AG04449 (cell line): ENCODE measurements at regions not wholly inside any gene's neighbourhood (a gene's known extent, or its start where the extent isn't known, plus 50 kb on each side); places are given as distances from the start of the nearest gene placed in this dataset.

Experiments used
- CTCF ChIA-PET: fragments of 350-600 bp; formaldehyde crosslinking; extraction: SDS; loops from one replicate; lab custom pipeline; 2021; ENCODE audit warnings: antibody characterized with exemption; lab: Yijun Ruan, JAX
- POLR2A ChIA-PET: fragments of 400-600, 350-600 bp; formaldehyde crosslinking; extraction: SDS; loops from one replicate; lab custom pipeline; 2020; ENCODE audit warnings: antibody characterized with exemption, inconsistent platforms; lab: Yijun Ruan, JAX
- DNase-seq: peaks from one replicate; pipeline ENCODE4 v3.0.0-alpha.2; 2010; ENCODE audit warnings: low read depth, low spot score
- H3K4me3 ChIP-seq: 2 replicates; pipeline ENCODE4 v1.5.1; 2011; ENCODE audit warnings: low read depth, mild to moderate bottlenecking, control low read depth, low read length
- TF ChIP-seq, protein P1 (sequence below): IDR thresholded peaks from one replicate; pipeline ENCODE4 v1.5.1; 2011; ENCODE audit warnings: mild to moderate bottlenecking, moderate library complexity, low read length, control low read depth, inconsistent platforms; ENCODE audit not compliant: insufficient read depth; ENCODE audit errors: missing control alignments

DNA sequence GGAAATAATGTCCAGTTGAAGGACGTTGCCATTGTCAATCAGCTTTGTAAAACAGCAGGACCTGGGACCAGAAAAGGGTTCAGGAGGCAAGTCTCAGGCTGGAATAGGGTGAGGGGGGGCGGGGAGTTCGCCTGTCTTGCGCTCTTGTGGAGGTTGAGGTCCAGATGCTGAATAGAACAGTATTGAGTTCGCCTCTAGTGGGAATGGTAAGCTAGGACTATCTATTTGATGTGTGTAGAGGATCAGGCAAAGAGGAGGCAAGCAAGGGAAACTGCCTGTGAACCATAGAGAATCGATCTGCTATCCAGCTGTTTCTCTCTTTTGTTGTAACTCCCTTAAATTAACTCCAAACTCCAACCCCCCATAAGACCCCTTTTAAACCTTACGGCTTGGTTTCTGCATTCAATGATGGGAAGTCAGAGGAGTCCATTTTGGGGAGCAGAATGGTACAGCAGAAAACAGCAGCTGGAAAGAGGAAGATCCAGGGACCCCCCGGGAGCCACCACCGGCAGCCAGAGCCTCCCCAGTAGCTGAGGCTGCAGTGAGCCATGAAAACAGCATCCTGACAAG is 133.7 kb downstream of the SLC28A3 start:
- H3K4me3 ChIP-seq = no peak overlapping the region
- TF ChIP-seq, protein P1, sequence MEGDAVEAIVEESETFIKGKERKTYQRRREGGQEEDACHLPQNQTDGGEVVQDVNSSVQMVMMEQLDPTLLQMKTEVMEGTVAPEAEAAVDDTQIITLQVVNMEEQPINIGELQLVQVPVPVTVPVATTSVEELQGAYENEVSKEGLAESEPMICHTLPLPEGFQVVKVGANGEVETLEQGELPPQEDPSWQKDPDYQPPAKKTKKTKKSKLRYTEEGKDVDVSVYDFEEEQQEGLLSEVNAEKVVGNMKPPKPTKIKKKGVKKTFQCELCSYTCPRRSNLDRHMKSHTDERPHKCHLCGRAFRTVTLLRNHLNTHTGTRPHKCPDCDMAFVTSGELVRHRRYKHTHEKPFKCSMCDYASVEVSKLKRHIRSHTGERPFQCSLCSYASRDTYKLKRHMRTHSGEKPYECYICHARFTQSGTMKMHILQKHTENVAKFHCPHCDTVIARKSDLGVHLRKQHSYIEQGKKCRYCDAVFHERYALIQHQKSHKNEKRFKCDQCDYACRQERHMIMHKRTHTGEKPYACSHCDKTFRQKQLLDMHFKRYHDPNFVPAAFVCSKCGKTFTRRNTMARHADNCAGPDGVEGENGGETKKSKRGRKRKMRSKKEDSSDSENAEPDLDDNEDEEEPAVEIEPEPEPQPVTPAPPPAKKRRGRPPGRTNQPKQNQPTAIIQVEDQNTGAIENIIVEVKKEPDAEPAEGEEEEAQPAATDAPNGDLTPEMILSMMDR = no peak
- POLR2A ChIA-PET = no interaction called here
- CTCF ChIA-PET = interaction anchor here (0.9 kb wide), 1 partner anchor 33 kb away, joined by 4 read pairs; no protein-coding TSS in a partner anchor
- DNase-seq = no peak

DNA sequence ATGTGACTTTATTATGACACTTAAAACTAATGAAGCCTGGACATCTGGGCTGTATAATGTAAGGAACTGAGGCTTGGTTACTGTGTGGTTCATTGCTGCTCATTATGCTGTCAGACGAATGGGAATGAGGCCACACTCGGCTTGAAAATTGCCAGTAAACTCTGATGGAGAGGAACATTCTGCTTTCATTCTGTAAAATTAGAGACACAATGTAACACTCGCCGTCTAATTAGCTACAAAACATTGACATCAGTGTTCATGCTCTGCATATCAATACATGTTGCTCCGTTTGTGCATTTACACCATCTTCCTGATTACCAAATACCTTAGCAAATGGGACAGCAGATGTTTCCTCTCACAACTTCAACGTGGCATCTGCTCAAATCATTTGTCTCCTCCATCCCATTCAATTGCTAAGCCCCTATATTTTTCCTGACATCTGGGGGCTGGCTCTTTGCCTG is 133.0 kb downstream of the SLC28A3 start:
- POLR2A ChIA-PET = no interaction called here

DNA sequence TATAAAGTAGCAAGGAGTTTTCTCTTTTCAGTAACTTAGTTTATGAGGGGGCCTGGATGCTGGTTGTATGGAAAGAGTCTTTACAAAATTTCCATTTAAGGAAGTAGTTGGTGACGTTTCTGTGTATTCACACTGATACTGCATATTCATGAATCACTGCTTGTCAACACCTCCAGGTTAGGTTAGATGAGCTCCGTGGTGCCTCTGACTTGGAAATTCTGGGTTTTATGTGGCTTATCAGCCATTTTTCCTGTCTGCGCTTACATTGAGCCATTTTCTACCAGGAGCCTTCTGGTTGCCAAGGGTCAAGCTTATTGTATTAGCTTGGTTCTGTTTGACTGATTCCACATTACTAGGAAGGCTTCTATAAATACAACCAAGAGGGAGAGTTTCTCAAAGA is 128.3 kb downstream of the SLC28A3 start:
- H3K4me3 ChIP-seq = no peak overlapping the region
- ChIA-PET POLR2A (no interaction called here), CTCF (interaction anchor here (1.0 to 1.1 kb wide), 2 partner anchors 19 to 39 kb away, joined by 4 to 5 read pairs; no protein-coding TSS in a partner anchor)
- TF ChIP-seq, protein P1 = no peak
- no peak for DNase-seq

More for the DNA sequence above, 133.0 kb downstream of the SLC28A3 start:
- H3K4me3 ChIP-seq = no peak overlapping the region
- no peak for DNase-seq
- TF ChIP-seq, protein P1 = no peak
- CTCF ChIA-PET = interaction anchor here (0.7 to 0.9 kb wide), 2 partner anchors 14 to 34 kb away, joined by 3 to 4 read pairs; no protein-coding TSS in a partner anchor

DNA sequence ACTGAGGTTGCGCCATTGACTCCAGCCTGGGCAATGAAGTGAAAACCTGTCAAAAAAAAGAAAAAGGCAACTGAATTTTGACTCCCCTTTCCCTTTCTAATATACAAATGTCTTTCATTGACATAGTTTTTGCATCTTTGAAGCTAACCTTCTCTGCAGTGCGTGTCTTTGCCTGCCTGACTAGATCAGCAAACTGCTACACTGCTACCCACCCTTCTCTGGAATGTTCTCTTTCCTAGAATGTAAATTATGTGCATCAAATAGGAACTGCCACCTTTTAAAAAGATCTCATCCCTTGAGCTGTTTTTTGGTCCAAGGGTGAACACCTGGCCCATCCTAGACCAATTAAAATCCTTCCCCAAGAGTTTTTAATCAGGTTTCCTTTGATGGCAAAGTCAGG is 127.6 kb downstream of the SLC28A3 start:
- CTCF ChIA-PET = interaction anchor here (1.0 to 1.6 kb wide), 2 partner anchors 19 to 48 kb away, joined by 5 to 8 read pairs; no protein-coding TSS in a partner anchor
- POLR2A ChIA-PET = no interaction called here
- DNase-seq = no peak
- TF ChIP-seq, protein P1 = no peak
- H3K4me3 ChIP-seq = no peak overlapping the region

DNA sequence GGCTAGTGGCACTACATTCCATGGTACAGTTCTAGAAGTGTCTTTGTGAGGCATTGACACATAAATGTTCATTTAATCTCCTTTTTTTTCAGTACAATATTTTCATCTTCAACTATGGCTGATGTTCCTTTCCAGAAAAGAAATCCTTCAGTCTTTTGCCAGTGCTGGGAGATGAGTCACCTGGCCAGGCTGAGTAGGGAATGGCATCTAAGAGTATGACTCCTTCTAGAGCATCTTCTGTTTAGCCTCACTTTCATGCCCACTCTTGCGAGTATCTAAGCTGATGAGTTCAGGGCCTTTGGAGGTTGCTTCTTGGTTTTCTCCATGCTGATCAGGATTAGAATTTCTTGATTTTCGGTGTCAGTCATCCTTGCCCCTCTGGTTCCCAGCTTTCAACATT is 124.4 kb downstream of the SLC28A3 start:
- ChIA-PET POLR2A (no interaction called here), CTCF (interaction anchor here (1.6 kb wide), 1 partner anchor 45 kb away, joined by 7 read pairs; no protein-coding TSS in a partner anchor)
- DNase-seq = no peak
- TF ChIP-seq, protein P1 = no peak
- H3K4me3 ChIP-seq = no peak overlapping the region

DNA sequence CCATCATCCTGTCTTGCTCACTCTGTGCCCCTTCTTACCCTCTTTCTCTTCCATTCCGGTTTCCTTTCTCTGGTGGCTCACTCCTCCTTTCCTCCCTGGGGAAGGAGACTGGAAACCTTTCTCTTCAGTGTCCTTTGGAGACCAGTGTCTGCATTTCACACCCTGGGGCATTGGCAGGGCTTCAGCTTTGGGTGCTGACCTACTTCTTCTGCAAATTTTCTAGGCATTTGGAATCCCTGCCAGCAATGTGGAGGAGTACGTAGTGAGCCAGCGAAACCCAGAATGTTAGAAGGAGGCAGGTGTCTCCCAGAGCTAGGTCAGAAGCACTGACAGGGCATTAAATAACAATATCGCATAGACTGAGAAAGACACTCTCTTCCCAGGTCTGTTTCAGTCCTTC is 122.2 kb downstream of the SLC28A3 start:
- ChIA-PET CTCF (no interaction called here), POLR2A (no interaction called here)
- H3K4me3 ChIP-seq = no peak overlapping the region
- DNase-seq = no peak
- TF ChIP-seq, protein P1 = no peak
